ENCODE measurements at regions not wholly inside any gene's neighbourhood (a gene's known extent, or its start where the extent isn't known, plus 50 kb on each side); places are given as distances from the start of the nearest gene placed in this dataset.

DNA sequence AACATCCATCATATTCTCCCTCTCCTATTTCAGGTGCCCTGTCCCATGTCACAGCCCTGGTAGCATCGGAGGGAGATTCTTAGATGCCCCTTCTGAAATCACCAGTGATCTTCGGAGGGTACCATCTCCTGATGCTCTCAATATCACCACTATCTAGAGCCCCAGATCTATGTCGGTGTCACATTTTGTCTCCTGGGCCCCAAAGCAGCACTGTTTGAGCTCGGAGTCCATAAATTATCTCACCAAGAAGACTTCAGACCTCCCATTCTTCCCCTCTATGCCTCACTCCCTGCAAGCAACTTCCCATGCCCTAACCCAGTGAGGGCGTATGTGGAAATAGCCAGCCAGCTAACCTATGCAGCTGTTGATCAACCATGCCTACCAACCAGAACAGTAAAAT is 51.5 kb upstream of the NLK start:
- no peak overlapping the region for H4K8ac ChIP-seq (replicated peaks; ENCODE audit: insufficient read length, low read depth, low read length)
- no peak overlapping the region for H2AFZ ChIP-seq (ENCODE audit: low read length)
- no peak overlapping the region for H3K4ac ChIP-seq (ENCODE audit: low read depth, low read length)
- H3K23ac ChIP-seq (ENCODE audit: insufficient read length, low read depth, low read length), result no peak overlapping the region
- H4K20me1 ChIP-seq (ENCODE audit: control insufficient read depth, insufficient read depth, insufficient read length), result no peaks in the 10 kb centered on the region
- H2BK15ac ChIP-seq (ENCODE audit: low read depth, low read length), result no peak overlapping the region
- no peak overlapping the region for H3K14ac ChIP-seq (ENCODE audit: insufficient read depth, low read length)
- no peak overlapping the region for H4K91ac ChIP-seq (ENCODE audit: insufficient read length, low read depth, low read length)
- no peaks in the 10 kb centered on the region for H3K23me2 ChIP-seq (ENCODE audit: insufficient read length, low read depth, low read length, poor library complexity, severe bottlenecking)
- WGBS (ENCODE audit: extremely low coverage, insufficient read length, low lambda C conversion rate), result no CpG with 5 or more reads among the region's 5 CpGs
- no peak overlapping the region for H2BK120ac ChIP-seq (ENCODE audit: low read depth, low read length, poor library complexity, severe bottlenecking)
- H3K27me3 ChIP-seq (ENCODE audit: insufficient read depth, low read length), result no peaks in the 10 kb centered on the region
- H2AK5ac ChIP-seq (ENCODE audit: insufficient read length, low read length), result no peak overlapping the region
- no peak overlapping the region for H2BK12ac ChIP-seq (ENCODE audit: insufficient read length, low read depth, low read length)
- Mint-ChIP-seq H3K9me3 (peaks cover 0 to 4% of the 10 kb centered on the region in 2 experiments; a peak in 1 of 5 replicates), H3K4me3 (no peak overlapping the region), H3K36me3 (ENCODE audit: insufficient read depth in 1 of 3, low read depth in 3 of 3) (no peaks in the 10 kb centered on the region), H3K4me1 (peaks cover 10 to 13% of the 10 kb centered on the region in 2 experiments; a peak in 3 of 4 replicates), H3K27me3 (ENCODE audit: low read depth) (peaks cover 9% of the 10 kb centered on the region), H3K27ac (no peak overlapping the region)
- no peak for DNase-seq
- no peak overlapping the region for H3K56ac ChIP-seq (ENCODE audit: insufficient read length, low read depth, low read length)
- H3K79me2 ChIP-seq (ENCODE audit: insufficient read depth, low read length), result no peaks in the 10 kb centered on the region
- H3K18ac ChIP-seq (ENCODE audit: insufficient read length, low read depth, low read length), result no peak overlapping the region
- H3T11ph ChIP-seq (ENCODE audit: low read length), result no peak overlapping the region
- H2BK20ac ChIP-seq (ENCODE audit: low read depth, low read length, poor library complexity, severe bottlenecking), result no peak overlapping the region
- no peak overlapping the region for H4K5ac ChIP-seq (ENCODE audit: insufficient read length, low read depth, low read length)
- H3K79me1 ChIP-seq (ENCODE audit: insufficient read depth, low read depth, low read length, poor library complexity, severe bottlenecking), result no peaks in the 10 kb centered on the region
- H3K9me3 ChIP-seq (ENCODE audit: control insufficient read depth, low read depth, low read length), result no peaks in the 10 kb centered on the region
- H3K27ac ChIP-seq (ENCODE audit: insufficient read length, low read depth, low read length), result no peak overlapping the region
- H3K4me2 ChIP-seq (ENCODE audit: insufficient read depth, insufficient read length, low read length), result no peak overlapping the region
- H3K4me1 ChIP-seq (ENCODE audit: insufficient read depth, low read length), result 0 out of 2 replicates have a peak, but pooled peaks cover 4% of the 10 kb centered on the region
- no peak overlapping the region for H2BK5ac ChIP-seq (ENCODE audit: insufficient read length, low read length)
- H3K9ac ChIP-seq (ENCODE audit: extremely low read depth, insufficient read length, low read length), result no peak overlapping the region
- TF ChIP-seq, protein P1, sequence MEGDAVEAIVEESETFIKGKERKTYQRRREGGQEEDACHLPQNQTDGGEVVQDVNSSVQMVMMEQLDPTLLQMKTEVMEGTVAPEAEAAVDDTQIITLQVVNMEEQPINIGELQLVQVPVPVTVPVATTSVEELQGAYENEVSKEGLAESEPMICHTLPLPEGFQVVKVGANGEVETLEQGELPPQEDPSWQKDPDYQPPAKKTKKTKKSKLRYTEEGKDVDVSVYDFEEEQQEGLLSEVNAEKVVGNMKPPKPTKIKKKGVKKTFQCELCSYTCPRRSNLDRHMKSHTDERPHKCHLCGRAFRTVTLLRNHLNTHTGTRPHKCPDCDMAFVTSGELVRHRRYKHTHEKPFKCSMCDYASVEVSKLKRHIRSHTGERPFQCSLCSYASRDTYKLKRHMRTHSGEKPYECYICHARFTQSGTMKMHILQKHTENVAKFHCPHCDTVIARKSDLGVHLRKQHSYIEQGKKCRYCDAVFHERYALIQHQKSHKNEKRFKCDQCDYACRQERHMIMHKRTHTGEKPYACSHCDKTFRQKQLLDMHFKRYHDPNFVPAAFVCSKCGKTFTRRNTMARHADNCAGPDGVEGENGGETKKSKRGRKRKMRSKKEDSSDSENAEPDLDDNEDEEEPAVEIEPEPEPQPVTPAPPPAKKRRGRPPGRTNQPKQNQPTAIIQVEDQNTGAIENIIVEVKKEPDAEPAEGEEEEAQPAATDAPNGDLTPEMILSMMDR (conservative IDR thresholded peaks at IDR 0.05), result no peak

Data from H9 (cell line).